ENCODE measurements at regions not wholly inside any gene's neighbourhood (a gene's known extent, or its start where the extent isn't known, plus 50 kb on each side); places are given as distances from the start of the nearest gene placed in this dataset.

- no peak for TF ChIP-seq CTCF (IDR thresholded peaks at IDR 0.05 in 2 of 3, conservative IDR thresholded peaks at IDR 0.05 in 1 of 3; ENCODE audit: borderline replicate concordance in 1 of 3, insufficient read depth in 1 of 3, low read depth in 2 of 3, low read length in 2 of 3)
- no peak for TF ChIP-seq REST (IDR thresholded peaks at IDR 0.05; ENCODE audit: low read depth)
- TF ChIP-seq CEBPB (IDR thresholded peaks at IDR 0.05; ENCODE audit: low read depth), result no peak
- no peak for TF ChIP-seq EZH2phosphoT487 (IDR thresholded peaks at IDR 0.05; ENCODE audit: borderline replicate concordance)
- no peak for TF ChIP-seq MAX (IDR thresholded peaks at IDR 0.05)
- TF ChIP-seq EZH2 (IDR thresholded peaks at IDR 0.05), result no peak
- TF ChIP-seq EGR1 (IDR thresholded peaks at IDR 0.05; ENCODE audit: low read depth), result no peak
- TF ChIP-seq POLR2A (IDR thresholded peaks at IDR 0.05; ENCODE audit: borderline replicate concordance, extremely low read depth, insufficient read depth, insufficient read length), result no peak
- TF ChIP-seq YY1 (IDR thresholded peaks at IDR 0.05; ENCODE audit: extremely low read depth, insufficient replicate concordance, low read depth, low read length), result no peak
- TF ChIP-seq POLR2AphosphoS5 (IDR thresholded peaks at IDR 0.05; ENCODE audit: low read depth, low read length), result no peak
These were observed 161.8 kb upstream of the GRIK2 start for GRCh38 chr6:101231606-101232235.

All from HCT116 (cell line).